ENCODE measurements at regions not wholly inside any gene's neighbourhood (a gene's known extent, or its start where the extent isn't known, plus 50 kb on each side); places are given as distances from the start of the nearest gene placed in this dataset.

- TF ChIP-seq ZNF263 (CRISPR knock-in tag; IDR thresholded peaks at IDR 0.05; ENCODE audit: low read depth) (no peak), CREB1 (CRISPR knock-in tag; IDR thresholded peaks at IDR 0.05) (no peak), USF2 (CRISPR knock-in tag; IDR thresholded peaks at IDR 0.05) (no peak), CREM (CRISPR knock-in tag; IDR thresholded peaks at IDR 0.05) (no peak), CTCF (IDR thresholded peaks at IDR 0.05) (no peak), ATF2 (CRISPR knock-in tag; IDR thresholded peaks at IDR 0.05; ENCODE audit: borderline replicate concordance, low read depth) (no peak), JUN (CRISPR knock-in tag; IDR thresholded peaks at IDR 0.05) (no peak), MAX (CRISPR knock-in tag; IDR thresholded peaks at IDR 0.05) (no peak), ZBTB43 (CRISPR knock-in tag; IDR thresholded peaks at IDR 0.05) (no peak)
Observed at GRCh38 chr2:234607691-234608090, 110.8 kb upstream of the ARL4C start.

Measured in WTC11 (cell line).